G401 (cell line): ENCODE measurements at regions not wholly inside any gene's neighbourhood (a gene's known extent, or its start where the extent isn't known, plus 50 kb on each side); places are given as distances from the start of the nearest gene placed in this dataset.
"Not testable (repeated sequence)": the region's sequence is repeated elsewhere in the genome, so short reads cannot be mapped to it uniquely, and the experiment has no call there.

Experiments
- DNase-seq: peaks from one replicate; pipeline ENCODE4 v3.0.0-alpha.2; 2015; ENCODE audit warnings: low spot score
- in situ Hi-C: cut with HindIII; loops from 2 replicates; pipeline ENCODE4 v1.10.0; 2016; ENCODE audit warnings: low sequenced_read_pairs, mixed read lengths

DNA sequence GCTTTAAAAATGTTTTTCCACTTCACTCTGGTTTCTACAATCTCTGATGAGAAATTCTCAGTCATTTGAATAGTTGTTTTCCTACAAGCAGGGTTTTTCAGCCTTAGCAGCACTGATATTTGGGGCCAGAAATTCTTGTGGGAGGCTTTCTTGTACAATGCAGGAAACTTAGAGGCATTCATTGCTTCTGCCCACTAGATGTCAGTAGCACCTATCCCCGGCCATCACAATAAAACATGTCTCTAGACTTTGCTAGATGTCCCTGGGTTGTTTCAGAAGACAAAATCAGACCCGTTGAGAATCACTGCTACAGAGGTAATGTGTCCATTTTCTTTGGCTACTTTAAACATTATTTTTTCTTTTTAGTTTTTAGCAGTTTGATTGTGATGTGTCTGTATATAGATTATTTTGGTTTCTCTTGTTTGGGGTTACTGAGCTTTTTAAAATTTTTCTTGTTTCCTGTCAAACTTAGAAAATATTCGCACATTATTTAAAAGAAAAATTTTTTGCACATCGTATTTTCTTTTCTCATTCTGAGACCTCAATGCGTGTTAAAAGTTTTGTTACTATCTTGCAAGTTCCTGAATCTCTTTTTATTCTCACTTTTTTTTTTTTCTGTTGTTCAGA lies 60.8 kb upstream of the CCDC179 start:
- DNase-seq, result peak; percentile 26
- in situ Hi-C loops, result no loop called here

GRCh38 chr11:22922672-22923071 lies 62.4 kb upstream of the CCDC179 start:
- no peak for DNase-seq
- in situ Hi-C loops, result no loop called here

DNA sequence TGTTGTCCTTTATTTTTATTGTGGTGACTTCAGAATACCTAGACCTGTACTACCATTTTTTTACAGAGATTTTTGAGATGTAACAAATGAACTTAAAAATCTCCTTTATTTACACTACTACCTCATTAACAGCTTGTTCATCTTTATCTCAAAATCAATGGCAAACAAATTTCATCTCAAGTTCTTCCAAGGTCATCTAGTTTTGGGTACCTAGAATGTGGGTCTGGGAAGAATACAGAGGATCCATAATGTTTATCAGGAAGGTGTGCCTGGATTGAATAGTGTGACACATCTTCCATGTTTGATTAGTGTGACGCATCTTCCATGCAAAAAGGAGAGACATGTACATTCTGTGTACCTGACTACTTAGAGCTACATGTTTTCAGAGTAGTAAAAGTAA lies 63.3 kb upstream of the CCDC179 start:
- DNase-seq, result no peak
- in situ Hi-C loops, result no loop called here

DNA sequence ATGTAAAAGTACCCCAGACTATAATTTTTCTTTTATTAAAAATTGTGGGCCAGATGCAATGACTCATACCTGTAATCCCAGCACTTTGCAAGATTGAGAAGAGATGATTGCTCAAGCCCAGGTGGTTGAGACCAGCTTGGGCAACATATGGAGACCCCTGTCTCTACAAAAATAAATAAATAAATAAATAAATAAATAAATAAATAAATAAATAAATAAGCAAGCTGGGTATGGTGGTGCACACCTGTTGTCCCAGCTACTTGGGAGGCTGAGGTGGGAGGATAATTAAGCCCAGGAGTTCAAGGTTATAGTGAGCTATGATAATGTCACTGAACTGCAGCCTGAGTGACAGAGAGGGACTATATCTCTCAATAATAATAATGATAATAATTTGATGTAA lies 66.1 kb upstream of the CCDC179 start:
- in situ Hi-C loops, result no loop called here
- no peak for DNase-seq

GRCh38 chr11:22927793-22928192 lies 67.5 kb upstream of the CCDC179 start:
- in situ Hi-C loops, result no loop called here
- DNase-seq, result no peak

GRCh38 chr11:22928207-22928917 lies 68.1 kb upstream of the CCDC179 start:
- in situ Hi-C loops, result no loop called here
- DNase-seq, result no peak

DNA sequence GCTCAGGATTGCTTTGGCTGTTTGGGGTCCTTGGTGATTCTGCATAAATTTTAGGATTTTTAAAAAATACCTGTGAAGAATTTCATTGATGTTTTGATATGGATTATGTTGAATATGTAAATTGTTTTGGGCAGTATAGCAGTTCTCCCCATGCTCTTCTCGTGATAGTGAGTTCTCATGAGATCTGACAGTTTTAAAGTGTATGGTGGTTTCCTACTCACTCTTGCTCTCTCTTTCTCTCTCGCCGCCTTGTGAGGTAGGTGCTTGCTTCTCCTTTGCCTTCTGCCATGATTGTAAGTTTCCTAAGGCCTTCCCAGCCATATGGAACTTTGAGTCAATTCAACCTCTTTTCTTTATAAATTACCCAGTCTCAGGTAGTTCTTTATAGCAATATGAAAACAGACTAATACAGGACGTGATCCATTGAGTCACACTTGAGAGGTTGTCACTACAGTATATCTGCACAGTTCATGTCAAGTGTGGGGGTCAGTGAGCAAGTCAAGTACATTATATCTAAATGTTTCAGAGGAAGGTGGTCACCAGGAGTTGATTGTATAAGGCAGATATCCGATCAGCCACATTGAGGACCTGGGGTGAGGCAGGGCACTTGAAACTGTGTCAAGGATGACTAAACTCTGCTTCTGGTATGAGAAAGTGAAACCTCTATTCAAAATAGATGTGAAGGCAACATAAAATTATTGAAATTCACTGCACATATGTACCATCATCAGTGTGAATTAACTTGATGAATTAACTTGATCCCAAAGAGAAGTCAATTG lies 70.7 kb upstream of the CCDC179 start:
- in situ Hi-C loops, result no loop called here
- no peak for DNase-seq

GRCh38 chr11:22938691-22939090 lies 78.4 kb upstream of the CCDC179 start:
- in situ Hi-C loops, result no loop called here
- no peak for DNase-seq

GRCh38 chr11:22941544-22941943 lies 81.3 kb upstream of the CCDC179 start:
- in situ Hi-C loops, DNase-seq: not testable (repeated sequence)

GRCh38 chr11:22957786-22958185 lies 97.5 kb upstream of the CCDC179 start:
- in situ Hi-C loops, result no loop called here
- DNase-seq, result no peak

- in situ Hi-C loops, result no loop called here
- no peak for DNase-seq
Measured at GRCh38 chr11:22974251-22974650, 114.0 kb upstream of the CCDC179 start.

- no peak for DNase-seq
- in situ Hi-C loops, result no loop called here
Measured at GRCh38 chr11:22976146-22976545, 115.9 kb upstream of the CCDC179 start.

DNA sequence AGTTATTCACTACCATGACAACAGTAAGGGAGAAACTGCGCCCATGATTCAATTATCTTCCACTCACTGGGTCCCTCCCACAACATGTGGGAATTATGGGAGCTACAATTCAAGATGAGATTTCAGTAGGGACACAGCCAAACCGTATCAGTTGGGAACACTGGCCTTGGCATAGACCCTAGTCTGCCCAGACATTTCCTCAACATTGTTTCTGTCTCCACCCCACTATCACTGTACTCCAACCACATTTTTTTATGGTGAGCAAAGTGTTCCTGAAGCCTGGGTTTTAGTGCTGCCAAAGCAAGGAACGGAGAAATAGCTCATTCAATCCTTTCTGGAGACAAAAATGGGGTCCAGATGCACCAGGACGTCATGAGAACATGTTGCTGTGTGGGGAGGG lies 122.6 kb upstream of the CCDC179 start:
- DNase-seq, result no peak
- in situ Hi-C loops, result no loop called here

DNA sequence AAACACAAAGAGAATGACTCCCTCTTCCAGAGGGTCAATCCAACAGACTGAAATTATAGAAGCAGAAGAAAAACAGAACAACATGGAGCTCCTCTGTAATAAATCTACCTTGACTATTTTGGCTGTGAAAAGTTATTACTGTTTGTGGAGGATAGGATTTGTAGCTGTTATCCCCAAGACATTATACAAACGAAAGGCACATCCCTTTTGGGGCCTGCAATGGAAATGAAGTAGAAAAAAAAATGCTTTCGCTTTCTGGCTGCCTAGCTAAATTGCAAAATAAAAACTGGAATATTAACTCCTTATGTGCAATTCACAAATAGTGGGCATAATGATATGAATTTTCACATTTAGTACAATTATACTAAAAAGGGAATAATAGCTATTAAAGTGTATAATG lies 123.8 kb upstream of the CCDC179 start:
- no peak for DNase-seq
- in situ Hi-C loops, result no loop called here

DNA sequence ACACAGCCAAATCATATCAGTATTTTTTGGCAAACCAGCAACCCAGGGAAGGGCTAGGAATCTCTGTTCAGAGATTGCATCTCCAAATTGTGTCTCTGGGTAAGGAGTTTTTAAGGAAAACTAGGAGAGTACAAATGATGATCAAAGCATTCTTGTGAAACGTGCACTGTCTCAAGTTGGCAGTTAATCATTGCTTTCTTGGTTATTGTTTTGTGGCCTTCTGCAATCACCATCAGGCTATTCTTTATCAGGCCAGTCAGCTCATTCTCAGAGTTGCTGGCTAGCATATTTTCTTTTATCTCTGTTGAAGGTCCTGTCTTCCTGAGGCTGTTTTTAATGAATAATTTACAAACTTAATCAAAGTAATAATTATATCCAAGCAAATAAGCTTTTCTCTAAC lies 129.1 kb upstream of the CCDC179 start:
- in situ Hi-C loops, result no loop called here
- no peak for DNase-seq

- DNase-seq, result no peak
- in situ Hi-C loops, result no loop called here
Measured at GRCh38 chr11:22991196-22991595, 130.9 kb upstream of the CCDC179 start.

DNA sequence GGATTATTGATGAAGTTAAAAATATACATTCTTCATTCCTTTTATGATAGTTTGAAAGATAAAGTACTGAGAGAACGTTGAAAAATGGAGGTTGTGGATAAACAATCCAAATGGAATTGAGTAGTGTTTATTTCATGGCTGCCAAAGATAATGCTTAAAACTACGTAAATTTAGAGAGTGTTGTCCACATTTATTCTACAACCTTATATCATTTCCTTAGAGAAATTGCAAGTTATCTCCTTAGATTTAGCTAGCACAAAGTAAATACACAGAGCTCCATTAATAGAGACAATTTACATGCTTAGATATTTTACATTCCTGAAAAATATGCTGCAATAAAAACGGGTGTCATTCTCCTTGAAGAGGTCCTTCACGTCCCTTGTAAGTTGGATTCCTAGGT lies 146.5 kb upstream of the CCDC179 start:
- DNase-seq, result no peak
- in situ Hi-C loops, result no loop called here

DNA sequence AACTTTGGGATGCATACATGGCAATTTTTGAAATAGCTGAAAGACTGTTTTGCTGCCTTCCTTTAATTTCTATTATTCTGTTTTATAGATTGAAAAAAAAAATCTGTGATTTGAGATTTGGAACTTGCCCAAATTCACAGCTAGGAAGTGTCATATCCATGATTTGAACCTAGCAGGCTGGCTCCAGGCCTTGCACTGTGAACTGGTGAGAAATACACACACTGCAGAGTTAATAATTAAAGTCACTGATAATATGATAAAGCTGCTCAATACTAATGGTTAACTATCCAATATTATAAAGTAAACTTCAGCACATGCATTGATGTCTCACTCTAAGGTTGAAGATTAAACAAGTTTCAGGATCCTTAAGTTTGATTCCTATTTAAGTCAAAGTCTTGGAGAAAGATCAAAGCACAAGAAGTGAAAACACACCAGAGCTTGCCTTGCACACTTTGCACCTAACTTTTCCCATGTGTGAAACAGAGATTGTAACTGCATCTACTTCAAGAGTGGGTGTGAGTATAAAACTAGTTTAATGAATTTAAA lies 150.6 kb upstream of the CCDC179 start:
- DNase-seq, result no peak
- in situ Hi-C loops, result no loop called here

DNA sequence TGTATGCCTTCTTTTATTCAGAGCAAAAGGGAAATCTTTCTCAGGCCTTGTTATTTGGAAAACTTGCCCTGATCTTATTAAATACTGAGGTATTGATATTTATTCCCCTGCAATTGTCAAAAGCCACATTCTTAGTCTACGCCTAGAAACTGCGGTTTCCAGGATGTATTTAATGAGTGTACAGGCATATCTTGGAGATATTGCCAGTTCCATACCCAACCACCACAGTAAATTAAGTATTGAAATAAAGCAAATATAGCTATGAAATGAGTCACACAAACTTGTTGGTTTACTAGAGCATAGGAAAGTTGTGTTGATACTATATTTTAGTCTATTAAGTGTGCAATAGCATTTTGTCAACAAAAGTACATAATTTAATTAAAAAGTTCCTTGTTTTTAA lies 152.7 kb upstream of the CCDC179 start:
- DNase-seq, result no peak
- in situ Hi-C loops, result no loop called here

GRCh38 chr11:23013509-23013908 lies 153.2 kb upstream of the CCDC179 start:
- in situ Hi-C loops, result no loop called here
- DNase-seq, result no peak
